Right lobe of liver (tissue), 4 donors: ENCODE measurements at regions not wholly inside any gene's neighbourhood (a gene's known extent, or its start where the extent isn't known, plus 50 kb on each side); places are given as distances from the start of the nearest gene placed in this dataset.

Experiments
- POLR2A ChIP-seq: fragments of 450-650 bp; IDR thresholded peaks from one replicate; pipeline ENCODE4 v1.6.1; 2017; ENCODE audit warnings: antibody characterized with exemption, mild to moderate bottlenecking
- TF ChIP-seq, protein P1 (sequence below), 4 donors: fragments of 200-600 bp in 3 of 4; fragments of 450-650 bp in 1 of 4; IDR thresholded peaks; one replicate each; pipeline versions ENCODE4 v1.5.1 to v1.8.0; 2016 to 2022; ENCODE audit warnings: antibody characterized with exemption in 4 of 4, mild to moderate bottlenecking in 2 of 4
- donor health status: DM: no; HTN: no; CAD: no.
- donor health status: DM: no; HTN: no; CAD: no.
- donor health status: DM: no; HTN: yes; CAD: no.

DNA sequence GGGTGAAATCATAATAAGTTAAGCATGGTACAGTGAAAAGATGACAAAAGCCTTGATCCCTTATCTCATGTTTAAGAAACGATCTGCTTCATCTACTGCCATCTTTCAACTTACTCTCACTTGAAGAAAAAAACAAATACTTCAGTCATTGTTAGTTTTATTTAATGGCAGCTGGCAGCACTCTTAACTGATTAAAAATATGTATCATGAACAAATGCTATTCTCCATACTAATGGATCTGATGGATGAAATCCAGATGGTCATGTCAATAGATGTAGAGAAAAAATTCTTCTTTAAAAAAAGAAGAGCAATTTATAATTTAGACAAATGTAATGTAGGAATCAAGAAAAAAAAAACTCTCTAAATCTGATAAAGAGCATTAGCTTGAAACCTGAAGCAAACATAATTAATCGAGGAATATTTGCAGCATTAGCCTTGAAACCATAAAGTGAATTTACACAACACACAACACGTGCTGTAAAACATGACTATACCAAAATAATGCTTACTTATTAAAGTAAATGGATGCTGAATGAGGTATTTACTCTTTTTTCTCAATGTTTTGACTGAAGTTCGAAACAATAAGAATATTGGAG lies 579.0 kb upstream of the ADAMTS5 start:
- TF ChIP-seq, protein P1, sequence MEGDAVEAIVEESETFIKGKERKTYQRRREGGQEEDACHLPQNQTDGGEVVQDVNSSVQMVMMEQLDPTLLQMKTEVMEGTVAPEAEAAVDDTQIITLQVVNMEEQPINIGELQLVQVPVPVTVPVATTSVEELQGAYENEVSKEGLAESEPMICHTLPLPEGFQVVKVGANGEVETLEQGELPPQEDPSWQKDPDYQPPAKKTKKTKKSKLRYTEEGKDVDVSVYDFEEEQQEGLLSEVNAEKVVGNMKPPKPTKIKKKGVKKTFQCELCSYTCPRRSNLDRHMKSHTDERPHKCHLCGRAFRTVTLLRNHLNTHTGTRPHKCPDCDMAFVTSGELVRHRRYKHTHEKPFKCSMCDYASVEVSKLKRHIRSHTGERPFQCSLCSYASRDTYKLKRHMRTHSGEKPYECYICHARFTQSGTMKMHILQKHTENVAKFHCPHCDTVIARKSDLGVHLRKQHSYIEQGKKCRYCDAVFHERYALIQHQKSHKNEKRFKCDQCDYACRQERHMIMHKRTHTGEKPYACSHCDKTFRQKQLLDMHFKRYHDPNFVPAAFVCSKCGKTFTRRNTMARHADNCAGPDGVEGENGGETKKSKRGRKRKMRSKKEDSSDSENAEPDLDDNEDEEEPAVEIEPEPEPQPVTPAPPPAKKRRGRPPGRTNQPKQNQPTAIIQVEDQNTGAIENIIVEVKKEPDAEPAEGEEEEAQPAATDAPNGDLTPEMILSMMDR (IDR thresholded peaks at IDR 0.05): no peak
- TF ChIP-seq POLR2A: no peak
